Liver (tissue), 8 donors: ENCODE measurements at regions not wholly inside any gene's neighbourhood (a gene's known extent, or its start where the extent isn't known, plus 50 kb on each side); places are given as distances from the start of the nearest gene placed in this dataset.

Source experiments
- DNase-seq: peaks from one replicate; pipeline ENCODE4 v3.0.0-alpha.2; 2017; ENCODE audit warnings: low spot score
- H3K27ac ChIP-seq, 2 donors: one replicate each; pipeline ENCODE4 v1.7.0; 2013; ENCODE audit warnings: inconsistent platforms in 2 of 2, low read length in 2 of 2, control low read depth in 1 of 2, low read depth in 1 of 2, mild to moderate bottlenecking in 1 of 2
- H3K27me3 ChIP-seq, 4 donors: one replicate each; pipeline versions ENCODE4 v1.6.1 to v1.7.0; 2013; ENCODE audit warnings: low read length in 3 of 4, inconsistent platforms in 1 of 4, mild to moderate bottlenecking in 1 of 4, moderate library complexity in 1 of 4; ENCODE audit not compliant: control insufficient read depth in 4 of 4, insufficient read depth in 4 of 4
- H3K36me3 ChIP-seq, 4 donors: one replicate each; pipeline versions ENCODE4 v1.6.1 to v1.7.0; 2013; ENCODE audit warnings: low read length in 3 of 4, mild to moderate bottlenecking in 3 of 4, low read depth in 1 of 4, moderate library complexity in 1 of 4; ENCODE audit not compliant: control insufficient read depth in 4 of 4, insufficient read depth in 3 of 4
- H3K4me1 ChIP-seq, 4 donors: one replicate each; pipeline versions ENCODE4 v1.6.1 to v1.7.0; 2013; ENCODE audit warnings: low read length in 3 of 4, mild to moderate bottlenecking in 3 of 4, moderate library complexity in 1 of 4; ENCODE audit not compliant: control insufficient read depth in 4 of 4, insufficient read depth in 4 of 4
- H3K4me3 ChIP-seq, 3 donors: one replicate each; pipeline versions ENCODE4 v1.6.1 to v1.7.0; 2013; ENCODE audit warnings: low read length in 3 of 3, control low read depth in 1 of 3, low read depth in 1 of 3, mild to moderate bottlenecking in 1 of 3
- H3K9ac ChIP-seq, 2 donors: one replicate each; pipeline ENCODE4 v1.7.0; 2013; ENCODE audit warnings: low read length in 2 of 2, mild to moderate bottlenecking in 2 of 2, moderate library complexity in 2 of 2, control low read depth in 1 of 2, low read depth in 1 of 2
- H3K9me3 ChIP-seq, 4 donors: one replicate each; pipeline versions ENCODE4 v1.6.1 to v1.7.0; 2013; ENCODE audit warnings: low read length in 3 of 4; ENCODE audit not compliant: control insufficient read depth in 4 of 4
- ATF3 ChIP-seq: IDR thresholded peaks from 2 replicates; pipeline ENCODE4 v1.6.1; 2016; ENCODE audit warnings: antibody characterized with exemption
- EGR1 ChIP-seq, 2 donors: IDR thresholded peaks; 2 replicates each; pipeline ENCODE4 v1.6.1; 2016 to 2018; ENCODE audit warnings: antibody characterized with exemption in 2 of 2, low read depth in 2 of 2
- FOXA1 ChIP-seq: IDR thresholded peaks from 2 replicates; pipeline ENCODE4 v1.6.1; 2016; ENCODE audit warnings: antibody characterized with exemption
- FOXA2 ChIP-seq: IDR thresholded peaks from 2 replicates; pipeline ENCODE4 v1.6.1; 2016; ENCODE audit warnings: antibody characterized with exemption
- GABPA ChIP-seq, 2 donors: IDR thresholded peaks in 1 of 2; conservative IDR thresholded peaks in 1 of 2; 2 replicates each; pipeline ENCODE4 v1.6.1; 2016; ENCODE audit warnings: antibody characterized with exemption in 2 of 2, mild to moderate bottlenecking in 1 of 2, moderate library complexity in 1 of 2
- HNF4A ChIP-seq, 2 donors: conservative IDR thresholded peaks; 2 replicates each; pipeline ENCODE4 v1.6.1; 2016; ENCODE audit warnings: antibody characterized with exemption in 2 of 2, mild to moderate bottlenecking in 2 of 2
- HNF4G ChIP-seq: IDR thresholded peaks from 2 replicates; pipeline ENCODE4 v1.6.1; 2016; ENCODE audit warnings: antibody characterized with exemption
- JUND ChIP-seq, 2 donors: IDR thresholded peaks; 2 replicates each; pipeline ENCODE4 v1.6.1; 2016; ENCODE audit warnings: antibody characterized with exemption in 2 of 2
- NR2F2 ChIP-seq: IDR thresholded peaks from 2 replicates; pipeline ENCODE4 v1.6.1; 2016; ENCODE audit warnings: antibody characterized with exemption
- RAD21 ChIP-seq, 2 donors: IDR thresholded peaks; 2 replicates each; pipeline ENCODE4 v1.6.1; 2016; ENCODE audit warnings: antibody characterized with exemption in 2 of 2, mild to moderate bottlenecking in 2 of 2
- REST ChIP-seq: IDR thresholded peaks from 2 replicates; pipeline ENCODE4 v1.6.1; 2016; ENCODE audit warnings: antibody characterized with exemption, mild to moderate bottlenecking
- RXRA ChIP-seq, 2 donors: IDR thresholded peaks; 2 replicates each; pipeline ENCODE4 v1.6.1; 2017 to 2018; ENCODE audit warnings: antibody characterized with exemption in 2 of 2, mild to moderate bottlenecking in 1 of 2
- SP1 ChIP-seq: IDR thresholded peaks from 2 replicates; pipeline ENCODE4 v1.6.1; 2018; ENCODE audit warnings: antibody characterized with exemption, mild to moderate bottlenecking
- TAF1 ChIP-seq: conservative IDR thresholded peaks from 2 replicates; pipeline ENCODE4 v1.6.1; 2016; ENCODE audit warnings: antibody characterized with exemption, mild to moderate bottlenecking
- YY1 ChIP-seq: IDR thresholded peaks from 2 replicates; pipeline ENCODE4 v1.6.1; 2016; ENCODE audit warnings: antibody characterized with exemption, mild to moderate bottlenecking
- ZBTB33 ChIP-seq: IDR thresholded peaks from 2 replicates; pipeline ENCODE4 v1.6.1; 2016; ENCODE audit warnings: antibody characterized with exemption
- WGBS: extraction: QIAGEN DNeasy Blood & Tissue Kit; methylation state at CpG from one replicate; pipeline ENCODE4 v1.1.7; 2013; 5-methylcytosine and 5-hydroxymethylcytosine counted together
- TF ChIP-seq, protein P1 (sequence below): fragments of 150-350 bp; IDR thresholded peaks from 2 replicates; pipeline ENCODE4 v1.5.1; 2017; ENCODE audit warnings: improper control_type of control experiment, low read depth, low read length; ENCODE audit not compliant: missing input control
- TF ChIP-seq, protein P2 (sequence below): IDR thresholded peaks from 2 replicates; pipeline ENCODE4 v1.6.1; 2016; ENCODE audit warnings: antibody characterized with exemption
- donor health status: healthy.
- donor health status: healthy.
- donor health status: healthy.
- donor health status: healthy.
- donor health status: healthy.

DNA sequence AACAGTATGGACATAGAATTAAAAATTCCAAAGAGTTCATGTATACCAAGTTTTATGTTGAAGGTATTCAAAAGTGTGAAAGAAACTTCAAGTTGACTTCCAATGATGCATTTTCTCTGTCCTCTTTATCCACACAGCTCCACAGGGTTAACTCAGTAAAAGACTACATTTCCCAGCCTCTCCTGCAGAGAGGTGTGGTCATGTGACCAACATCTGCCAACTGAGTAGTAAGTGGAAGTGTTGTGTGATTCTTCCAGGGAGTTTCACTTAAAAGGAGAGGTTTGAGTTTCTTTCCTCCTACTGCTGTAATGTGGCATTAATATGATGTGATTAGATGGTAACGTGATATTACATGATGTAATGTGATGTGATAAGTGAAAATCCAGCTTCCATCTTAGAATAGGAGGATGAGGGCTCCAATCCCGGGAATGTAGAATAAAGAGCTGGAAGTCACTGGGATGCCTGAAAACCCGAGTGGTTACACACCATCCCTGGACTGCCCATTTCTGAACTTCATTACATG, 280.6 kb downstream of the ARRDC4 start:
- Histone ChIP-seq H3K27me3 (no peaks in the 10 kb centered on the region), H3K9ac (no peak overlapping the region), H3K4me3 (no peak overlapping the region), H3K9me3 (no peaks in the 10 kb centered on the region), H3K4me1 (no peaks in the 10 kb centered on the region), H3K36me3 (no peaks in the 10 kb centered on the region), H3K27ac (no peak overlapping the region)
- no peak for DNase-seq
- TF ChIP-seq, protein P1, sequence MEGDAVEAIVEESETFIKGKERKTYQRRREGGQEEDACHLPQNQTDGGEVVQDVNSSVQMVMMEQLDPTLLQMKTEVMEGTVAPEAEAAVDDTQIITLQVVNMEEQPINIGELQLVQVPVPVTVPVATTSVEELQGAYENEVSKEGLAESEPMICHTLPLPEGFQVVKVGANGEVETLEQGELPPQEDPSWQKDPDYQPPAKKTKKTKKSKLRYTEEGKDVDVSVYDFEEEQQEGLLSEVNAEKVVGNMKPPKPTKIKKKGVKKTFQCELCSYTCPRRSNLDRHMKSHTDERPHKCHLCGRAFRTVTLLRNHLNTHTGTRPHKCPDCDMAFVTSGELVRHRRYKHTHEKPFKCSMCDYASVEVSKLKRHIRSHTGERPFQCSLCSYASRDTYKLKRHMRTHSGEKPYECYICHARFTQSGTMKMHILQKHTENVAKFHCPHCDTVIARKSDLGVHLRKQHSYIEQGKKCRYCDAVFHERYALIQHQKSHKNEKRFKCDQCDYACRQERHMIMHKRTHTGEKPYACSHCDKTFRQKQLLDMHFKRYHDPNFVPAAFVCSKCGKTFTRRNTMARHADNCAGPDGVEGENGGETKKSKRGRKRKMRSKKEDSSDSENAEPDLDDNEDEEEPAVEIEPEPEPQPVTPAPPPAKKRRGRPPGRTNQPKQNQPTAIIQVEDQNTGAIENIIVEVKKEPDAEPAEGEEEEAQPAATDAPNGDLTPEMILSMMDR: no peak
- TF ChIP-seq SP1 (no peak), YY1 (no peak), FOXA2 (no peak), HNF4A (conservative IDR thresholded peaks at IDR 0.05) (no peak), HNF4G (no peak), FOXA1 (no peak), TAF1 (no peak), RXRA (IDR thresholded peaks at IDR 0.05) (no peak), GABPA (IDR thresholded peaks at IDR 0.05 in 1 of 2, conservative IDR thresholded peaks at IDR 0.05 in 1 of 2) (no peak), RAD21 (IDR thresholded peaks at IDR 0.05) (no peak), REST (no peak), JUND (IDR thresholded peaks at IDR 0.05) (no peak), NR2F2 (no peak), ATF3 (no peak)
- TF ChIP-seq, protein P2, sequence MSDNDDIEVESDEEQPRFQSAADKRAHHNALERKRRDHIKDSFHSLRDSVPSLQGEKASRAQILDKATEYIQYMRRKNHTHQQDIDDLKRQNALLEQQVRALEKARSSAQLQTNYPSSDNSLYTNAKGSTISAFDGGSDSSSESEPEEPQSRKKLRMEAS: no peak
- 61% methylated on average over 3 of the region's 3 CpGs for WGBS

- H3K4me3 ChIP-seq: no peak overlapping the region
- H3K9me3 ChIP-seq: peaks cover 0 to 2% (median 0%) of the 10 kb centered on the region in 4 donors
- peaks cover 0 to 2% (median 0%) of the 10 kb centered on the region in 4 donors for H3K27me3 ChIP-seq
- no peaks in the 10 kb centered on the region for H3K36me3 ChIP-seq
- DNase-seq: no peak
- no peak overlapping the region for H3K9ac ChIP-seq
- WGBS: 21% methylated on average over 2 of the region's 2 CpGs
- H3K4me1 ChIP-seq: no peaks in the 10 kb centered on the region
- no peak overlapping the region for H3K27ac ChIP-seq
- TF ChIP-seq HNF4G (no peak), FOXA1 (no peak), ZBTB33 (no peak), RAD21 (IDR thresholded peaks at IDR 0.05) (no peak), RXRA (IDR thresholded peaks at IDR 0.05) (no peak), ATF3 (no peak), EGR1 (IDR thresholded peaks at IDR 0.05; ENCODE audit: low read depth in 2 of 2) (no peak), HNF4A (conservative IDR thresholded peaks at IDR 0.05) (no peak), JUND (IDR thresholded peaks at IDR 0.05) (no peak), NR2F2 (no peak), FOXA2 (no peak), REST (no peak), SP1 (no peak), GABPA (IDR thresholded peaks at IDR 0.05 in 1 of 2, conservative IDR thresholded peaks at IDR 0.05 in 1 of 2) (no peak)
- TF ChIP-seq, protein P2: no peak
These were observed 296.8 kb downstream of the ARRDC4 start for GRCh38 chr15:98257290-98257689.
